HG03565 (cell line): ENCODE measurements at regions not wholly inside any gene's neighbourhood (a gene's known extent, or its start where the extent isn't known, plus 50 kb on each side); places are given as distances from the start of the nearest gene placed in this dataset.
"Not testable (repeated sequence)": the region's sequence is repeated elsewhere in the genome, so short reads cannot be mapped to it uniquely, and the experiment has no call there.

Source experiments
- ATAC-seq: cut with Tn5 transposase; IDR thresholded peaks from one replicate; pipeline ENCODE4 v1.9.1; 2021; ENCODE audit warnings: mild to moderate bottlenecking, moderate library complexity; ENCODE audit not compliant: unreplicated experiment

DNA sequence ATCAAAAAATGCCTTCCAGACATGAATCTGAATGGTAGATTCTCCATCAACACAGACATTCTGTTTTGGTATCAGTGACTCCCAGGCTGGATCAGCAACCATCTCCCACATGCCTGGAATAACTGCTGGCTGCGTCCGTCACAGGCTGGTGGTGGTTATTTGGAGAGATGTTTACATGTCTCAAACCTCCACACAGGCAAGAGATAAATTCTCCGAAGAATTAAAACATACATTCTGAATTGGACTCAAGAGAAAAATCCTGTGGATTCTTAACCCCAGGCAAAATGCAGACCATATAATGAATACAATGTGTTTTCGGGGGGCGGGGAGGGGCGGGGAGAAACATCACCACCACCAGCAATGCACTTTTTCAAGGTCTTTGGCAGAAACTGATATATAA, 108.2 kb downstream of the THBS2 start:
- ATAC-seq, result no peak

DNA sequence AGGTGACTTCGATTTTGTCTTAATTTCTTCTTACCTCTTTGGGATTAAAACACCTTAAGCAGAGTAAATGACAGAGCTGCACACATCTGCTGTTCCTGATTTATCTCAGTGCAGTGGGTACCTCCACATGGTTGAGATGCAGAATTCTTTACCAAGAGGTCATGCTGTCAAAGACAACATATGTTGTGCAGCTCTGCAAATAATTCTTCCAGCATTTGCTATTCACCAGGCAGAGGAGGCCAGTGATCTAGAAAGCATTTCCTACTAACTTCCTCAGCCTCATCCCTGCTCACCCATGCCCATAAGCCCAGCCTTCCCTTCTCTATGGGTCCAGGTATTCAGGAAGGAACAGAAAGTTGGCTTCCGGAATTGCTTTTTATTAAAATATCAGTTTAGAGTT, 109.3 kb downstream of the THBS2 start:
- no peak for ATAC-seq

GRCh38 chr6:169142538-169142844, 111.2 kb downstream of the THBS2 start:
- ATAC-seq, result no peak

- ATAC-seq, result no peak
These were observed 111.7 kb downstream of the THBS2 start for GRCh38 chr6:169141671-169142537.

DNA sequence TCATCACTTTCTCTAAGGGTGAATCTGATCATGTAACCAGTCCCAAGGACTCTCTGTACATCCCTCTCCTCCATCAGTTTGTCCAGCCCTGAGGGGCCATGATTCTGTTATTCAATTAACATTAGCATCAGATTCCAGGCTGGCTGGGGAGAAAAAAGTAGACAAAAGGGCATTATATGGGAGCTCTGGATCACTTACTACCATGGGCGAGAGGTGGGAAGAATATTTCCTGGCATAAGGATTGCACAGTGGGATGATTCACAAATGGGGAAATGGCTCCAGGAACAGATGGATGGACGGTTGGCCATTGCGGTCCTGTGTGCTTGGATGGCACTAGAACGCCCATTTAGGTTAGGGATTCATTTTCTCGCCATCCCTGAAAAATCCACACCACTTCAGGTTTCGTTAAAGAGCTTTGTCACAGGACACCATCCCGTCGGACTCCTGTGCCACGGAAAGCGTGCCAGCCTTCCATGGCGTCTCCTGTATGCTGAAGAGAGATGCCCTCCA, 112.6 kb downstream of the THBS2 start:
- no peak for ATAC-seq

DNA sequence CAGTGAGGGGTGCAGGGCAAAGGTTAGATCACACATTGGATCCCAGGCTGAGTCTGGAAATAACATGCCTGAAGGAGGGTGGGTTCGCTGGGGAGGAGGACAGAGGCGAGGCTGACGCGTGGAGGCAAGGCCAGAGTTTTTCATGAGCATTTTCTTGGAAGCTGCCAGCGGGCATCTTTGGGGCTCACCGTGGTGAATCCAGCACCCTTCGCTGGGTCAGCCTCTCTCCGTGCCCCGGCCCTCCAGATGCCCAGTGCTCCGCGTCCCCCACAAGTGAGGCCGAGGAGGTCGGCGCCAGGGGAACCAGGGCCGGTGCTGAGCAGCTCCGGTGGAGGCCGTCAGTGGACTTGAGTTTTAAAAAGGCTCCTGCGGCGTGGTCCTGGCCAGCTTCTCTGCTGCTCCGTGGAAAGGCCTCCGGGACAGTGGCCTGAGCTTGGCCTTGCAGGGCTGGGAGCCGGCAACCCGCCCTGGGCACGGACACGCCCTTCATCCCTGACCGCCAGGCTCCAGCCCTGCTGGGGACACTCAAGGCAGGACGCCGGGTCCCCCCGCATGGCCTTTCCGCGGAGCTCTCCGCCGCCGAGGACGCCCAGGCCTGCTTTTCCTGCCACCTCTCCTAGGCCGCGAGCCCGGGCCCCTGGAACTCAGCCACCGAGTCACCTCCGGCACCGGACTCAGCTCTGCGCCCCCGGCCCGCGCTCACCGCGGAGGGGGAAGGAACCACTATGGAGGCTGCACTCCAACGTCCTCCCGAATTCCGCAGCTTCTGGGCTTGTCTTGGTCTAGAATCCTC, 114.3 kb downstream of the THBS2 start:
- ATAC-seq, result no peak

DNA sequence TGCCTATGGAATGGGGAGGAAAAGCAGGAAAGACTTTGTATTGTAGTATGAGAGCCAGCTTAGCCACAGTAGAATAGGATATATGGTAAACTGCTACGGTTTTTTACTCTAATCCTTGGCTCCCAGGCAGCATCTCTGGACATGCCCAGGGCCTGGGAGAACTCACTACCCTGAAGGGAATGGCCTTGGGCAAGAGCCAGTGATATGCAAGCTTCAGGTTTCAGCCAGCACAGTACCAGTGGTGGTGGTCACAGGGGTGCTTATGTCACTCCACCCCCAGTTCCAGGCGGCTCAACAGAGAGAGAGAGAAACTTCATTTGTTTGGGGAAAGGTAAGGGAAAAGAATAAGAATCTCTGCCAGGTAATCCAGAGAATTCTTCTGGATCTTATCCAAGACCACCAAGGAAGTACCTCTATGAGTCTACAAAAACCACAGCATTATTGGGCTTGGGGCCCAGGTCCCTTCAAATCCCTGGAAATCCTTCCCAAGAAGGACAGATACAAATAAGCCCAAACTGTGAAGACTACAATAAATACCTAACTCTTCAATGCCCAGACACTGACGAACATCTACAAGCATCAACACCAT, 121.2 kb downstream of the THBS2 start:
- no peak for ATAC-seq

DNA sequence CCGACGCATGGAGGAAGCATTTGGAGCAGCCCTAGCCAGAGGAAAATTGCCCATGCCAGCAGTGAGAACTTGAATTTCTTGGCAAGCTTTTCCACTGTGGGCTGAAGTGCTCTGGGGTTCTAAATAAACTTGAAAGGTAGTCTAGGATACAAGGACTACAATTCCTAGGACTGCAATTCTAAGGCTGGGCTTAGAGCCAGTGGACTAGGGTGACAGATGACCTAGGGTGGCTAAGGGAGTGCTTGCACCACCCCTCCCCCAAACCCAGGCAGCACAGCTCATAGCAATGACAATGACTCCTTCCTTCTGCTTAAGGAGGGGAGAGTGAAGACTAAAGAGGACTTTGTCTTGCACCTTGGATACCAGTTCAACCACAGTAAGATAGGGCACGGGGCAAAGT, 122.3 kb downstream of the THBS2 start:
- ATAC-seq, result no peak

DNA sequence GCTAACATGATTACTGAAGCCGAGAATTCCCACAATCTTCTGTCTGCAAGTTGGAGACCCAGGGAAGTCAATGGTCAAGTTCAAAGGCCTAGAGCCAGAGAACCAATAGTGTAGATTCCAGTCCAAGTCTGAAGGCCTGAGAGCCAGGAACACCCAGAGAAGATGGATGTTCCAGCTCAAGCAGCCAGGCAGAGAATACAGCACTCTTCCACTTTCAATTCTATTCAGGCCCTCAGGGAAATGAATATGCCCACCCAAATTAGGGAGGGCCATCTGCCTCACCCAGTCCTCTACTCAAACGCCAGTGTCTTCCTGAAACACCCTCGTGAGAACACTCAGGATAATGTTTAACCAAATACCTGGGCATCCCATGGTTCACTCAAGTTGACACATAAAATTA, 123.5 kb downstream of the THBS2 start:
- no peak for ATAC-seq

DNA sequence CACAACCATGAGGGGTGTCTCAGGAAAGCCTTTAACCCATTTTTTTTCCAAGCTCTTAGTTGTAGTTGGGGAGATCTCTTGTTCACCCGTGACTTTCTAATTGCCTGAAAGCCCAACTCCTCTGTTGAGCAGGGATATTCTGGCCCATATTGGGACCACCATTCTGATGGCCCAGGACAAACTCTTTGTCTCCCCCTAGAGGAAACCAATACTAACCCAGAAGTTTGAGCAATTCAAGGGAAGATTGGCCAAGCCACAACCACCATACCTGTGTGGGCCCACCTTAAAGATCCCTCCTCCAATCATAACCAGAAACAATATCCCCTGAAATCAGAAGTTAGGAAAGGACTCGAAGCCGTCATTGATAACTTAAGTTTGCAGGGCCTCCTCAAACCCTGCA, 132.6 kb downstream of the THBS2 start:
- ATAC-seq, result no peak

GRCh38 chr6:169119669-169120068, 134.0 kb downstream of the THBS2 start:
- ATAC-seq, result no peak

DNA sequence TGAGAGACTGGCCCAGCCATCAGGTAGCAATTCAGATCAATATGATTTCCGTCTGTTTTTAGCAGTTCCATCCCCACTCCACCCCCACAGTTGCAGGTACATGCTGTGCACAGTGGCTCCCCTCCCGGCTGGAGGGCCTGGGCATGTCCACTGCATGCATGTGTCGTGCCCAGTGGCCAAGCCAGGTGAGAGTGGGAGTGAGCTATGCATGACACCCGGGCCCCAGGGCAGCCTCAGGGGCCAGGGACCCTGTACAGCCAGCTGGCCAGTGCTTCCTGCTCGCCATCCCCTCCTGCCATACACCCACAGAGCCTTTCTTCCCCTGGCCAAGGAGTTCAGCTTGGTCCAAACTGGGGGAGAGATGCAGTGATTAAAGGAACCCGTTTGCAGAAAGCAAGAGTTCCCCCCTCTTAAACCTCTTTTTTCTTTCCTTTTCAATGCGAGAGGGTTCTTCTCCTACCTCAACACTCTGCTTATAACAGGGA, 135.3 kb downstream of the THBS2 start:
- ATAC-seq, result no peak

DNA sequence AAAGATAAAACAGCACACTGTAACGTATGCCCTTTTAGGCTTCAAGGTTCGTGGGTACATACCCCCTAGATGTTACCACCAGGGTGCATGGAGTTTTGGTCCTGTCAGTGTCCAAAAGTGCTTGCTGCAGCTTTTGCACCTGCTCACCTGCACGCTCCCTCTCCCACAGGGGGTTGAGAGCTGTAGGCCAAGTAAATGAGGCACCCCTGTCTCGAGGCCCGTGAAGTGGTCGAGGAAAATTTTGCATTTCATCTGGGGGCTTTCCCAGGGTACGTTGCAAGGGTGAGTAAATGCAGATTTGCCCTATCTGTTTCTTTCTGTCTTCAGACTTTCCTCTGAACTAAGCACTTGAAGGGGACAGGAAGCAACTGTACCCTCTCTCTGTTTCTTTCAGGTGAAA, 136.0 kb downstream of the THBS2 start:
- ATAC-seq, result no peak

DNA sequence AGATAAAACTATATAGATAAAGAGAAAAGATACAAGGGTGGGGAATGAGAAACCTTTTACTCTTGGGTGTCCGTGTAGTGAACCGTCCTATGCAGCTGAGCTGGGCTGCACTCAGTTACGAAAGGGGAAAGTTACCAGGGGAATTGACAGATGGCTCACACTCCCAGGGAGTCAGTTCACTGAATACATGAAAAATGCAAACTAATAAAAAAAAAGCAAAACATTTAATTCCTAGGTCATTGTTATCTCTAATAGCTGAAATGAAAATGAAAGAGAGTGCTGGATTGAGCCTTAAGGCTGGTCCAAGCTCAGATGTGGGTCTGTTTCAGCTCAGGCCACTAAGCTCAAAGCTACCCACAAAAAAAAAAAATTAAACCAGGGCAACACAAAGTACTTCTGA, 138.0 kb downstream of the THBS2 start:
- ATAC-seq, result peak; percentile 32

- ATAC-seq, result not testable (repeated sequence)
These were observed 139.0 kb downstream of the THBS2 start for GRCh38 chr6:169114632-169115031.

DNA sequence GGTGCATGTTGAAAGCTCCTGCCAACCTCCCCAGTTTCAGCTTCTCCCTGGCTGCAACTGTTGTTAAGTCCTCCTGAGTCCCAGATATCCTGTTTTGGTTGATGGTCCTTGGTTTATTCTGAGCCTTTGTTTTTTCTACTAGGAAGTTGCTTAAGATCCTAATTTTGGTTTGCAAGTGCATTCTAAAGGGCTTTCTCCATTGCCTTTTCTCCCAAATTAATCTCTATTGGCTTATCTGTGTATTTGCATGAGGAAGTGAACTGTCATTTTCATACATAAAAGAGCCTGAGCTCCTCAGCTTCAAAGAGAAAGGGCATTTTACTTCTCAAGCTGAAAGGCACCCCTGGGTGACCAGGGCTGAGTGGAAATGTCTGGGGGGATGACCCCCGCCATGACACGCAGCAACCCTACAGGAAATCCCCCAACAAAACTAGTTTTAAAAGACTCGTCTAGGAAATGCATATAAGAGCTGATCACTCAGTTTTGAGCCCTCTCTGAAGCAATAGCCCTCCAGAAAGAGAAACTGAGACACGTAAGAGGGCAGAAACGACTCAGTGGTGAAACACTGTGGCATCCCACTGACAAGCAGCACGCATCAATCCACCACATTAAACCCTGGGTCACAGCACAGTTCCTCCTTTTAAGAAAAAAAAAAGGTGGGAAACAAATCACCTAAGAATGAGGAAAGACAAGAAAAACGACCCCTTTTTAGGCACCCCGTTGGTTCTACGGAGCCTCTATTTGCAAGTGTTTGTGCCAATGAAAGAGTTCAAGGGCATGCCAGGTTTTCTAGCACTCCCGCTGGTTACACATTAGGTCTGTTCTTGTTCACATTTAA, 140.9 kb downstream of the THBS2 start:
- peak; percentile 68 for ATAC-seq

DNA sequence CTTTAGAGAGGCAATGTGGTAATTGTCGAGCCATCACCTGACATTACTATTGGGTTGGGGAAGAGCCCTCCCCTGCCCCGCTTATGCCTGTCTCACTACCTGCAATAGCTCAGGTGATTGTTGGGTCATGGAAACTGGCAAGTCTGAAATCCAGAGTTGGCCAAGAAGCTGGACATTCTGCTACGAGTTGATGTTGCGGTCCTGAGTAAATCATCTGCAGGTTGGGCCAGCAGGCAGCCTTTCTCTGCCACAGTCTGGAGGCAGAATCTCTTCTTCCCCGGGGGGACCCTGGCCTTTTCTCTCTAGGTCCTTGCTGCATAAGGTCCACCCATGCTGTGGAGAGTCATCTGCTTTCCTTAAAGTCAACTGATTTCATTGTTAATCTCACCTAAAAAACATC, 142.4 kb downstream of the THBS2 start:
- no peak for ATAC-seq

- ATAC-seq, result no peak
These were observed 144.0 kb downstream of the THBS2 start for GRCh38 chr6:169109411-169110220.

DNA sequence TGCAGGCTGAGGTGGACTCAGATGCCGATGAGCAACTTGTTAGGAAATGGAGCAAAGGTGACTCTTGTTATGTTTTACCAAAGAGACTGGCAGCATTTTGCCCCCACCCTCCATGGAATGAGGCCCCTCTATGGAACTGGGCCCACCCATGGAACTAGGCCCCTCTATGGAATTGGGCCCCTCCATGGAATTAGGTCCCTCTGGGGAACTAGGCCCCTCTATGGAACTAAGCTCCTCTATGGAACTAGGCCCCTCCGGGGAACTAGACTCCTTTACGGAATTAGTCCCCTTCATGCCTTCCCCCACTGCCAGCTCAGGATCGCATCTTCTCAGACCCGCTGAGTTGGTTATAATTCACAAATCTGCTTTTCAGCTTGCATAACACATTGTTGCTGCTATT, 144.9 kb downstream of the THBS2 start:
- ATAC-seq, result no peak

GRCh38 chr6:169106176-169106575, 147.5 kb downstream of the THBS2 start:
- no peak for ATAC-seq
